RKO (cell line): ENCODE measurements at regions not wholly inside any gene's neighbourhood (a gene's known extent, or its start where the extent isn't known, plus 50 kb on each side); places are given as distances from the start of the nearest gene placed in this dataset.
"Not testable (repeated sequence)": the region's sequence is repeated elsewhere in the genome, so short reads cannot be mapped to it uniquely, and the experiment has no call there.

Experiments used
- DNase-seq: peaks from one replicate; pipeline ENCODE4 v3.0.0-alpha.2; 2016; ENCODE audit warnings: low spot score

- DNase-seq: no peak
Measured at GRCh38 chr2:226578879-226579278, 220.7 kb downstream of the IRS1 start.

GRCh38 chr2:226578373-226578772, 221.2 kb downstream of the IRS1 start:
- DNase-seq: no peak

- DNase-seq: no peak
Measured at GRCh38 chr2:226575928-226576327, 223.7 kb downstream of the IRS1 start.

- no peak for DNase-seq
Measured at GRCh38 chr2:226573158-226573557, 226.5 kb downstream of the IRS1 start.

- no peak for DNase-seq
Measured at GRCh38 chr2:226564667-226565066, 235.0 kb downstream of the IRS1 start.

GRCh38 chr2:226561962-226562361, 237.7 kb downstream of the IRS1 start:
- DNase-seq: no peak

- no peak for DNase-seq
Measured at GRCh38 chr2:226560325-226560724, 239.3 kb downstream of the IRS1 start.

- DNase-seq: no peak
Measured at GRCh38 chr2:226559536-226559935, 240.1 kb downstream of the IRS1 start.

- DNase-seq: no peak
Measured at GRCh38 chr2:226558418-226558817, 241.2 kb downstream of the IRS1 start.

GRCh38 chr2:226556050-226556449, 243.6 kb downstream of the IRS1 start:
- no peak for DNase-seq

GRCh38 chr2:226554701-226555100, 244.9 kb downstream of the IRS1 start:
- no peak for DNase-seq

- no peak for DNase-seq
Measured at GRCh38 chr2:226553333-226553732, 246.3 kb downstream of the IRS1 start.

GRCh38 chr2:226552571-226553285, 246.9 kb downstream of the IRS1 start:
- no peak for DNase-seq

GRCh38 chr2:226551522-226552250, 247.9 kb downstream of the IRS1 start:
- DNase-seq: no peak

GRCh38 chr2:226550801-226551200, 248.8 kb downstream of the IRS1 start:
- no peak for DNase-seq

GRCh38 chr2:226548732-226549131, 250.9 kb downstream of the IRS1 start:
- no peak for DNase-seq

GRCh38 chr2:226544596-226545210, 254.9 kb downstream of the IRS1 start:
- DNase-seq: no peak

GRCh38 chr2:226540204-226540994, 259.2 kb downstream of the IRS1 start:
- no peak for DNase-seq

- no peak for DNase-seq
Measured at GRCh38 chr2:226536410-226536809, 263.2 kb downstream of the IRS1 start.

GRCh38 chr2:226532976-226533375, 266.6 kb downstream of the IRS1 start:
- not testable (repeated sequence) for DNase-seq

- no peak for DNase-seq
Measured at GRCh38 chr2:226531061-226531810, 268.4 kb downstream of the IRS1 start.

GRCh38 chr2:226529556-226529955, 270.1 kb downstream of the IRS1 start:
- DNase-seq: no peak
